Progenitor cell of endocrine pancreas (in vitro differentiated cells): ENCODE measurements at regions not wholly inside any gene's neighbourhood (a gene's known extent, or its start where the extent isn't known, plus 50 kb on each side); places are given as distances from the start of the nearest gene placed in this dataset.

ENCODE experiments used
- DNase-seq: peaks from one replicate; pipeline ENCODE4 v3.0.0; 2021; ENCODE audit warnings: low spot score; ENCODE audit not compliant: unreplicated experiment
- H3K27ac Mint-ChIP-seq: 2 replicates; pipeline ENCODE4 v1.8.0; 2021; ENCODE audit warnings: mild to moderate bottlenecking, moderate library complexity, mixed read lengths
- H3K27me3 Mint-ChIP-seq: 2 replicates; pipeline ENCODE4 v1.8.0; 2021; ENCODE audit warnings: mixed read lengths
- H3K36me3 Mint-ChIP-seq: 2 replicates; pipeline ENCODE4 v1.8.0; 2022; ENCODE audit warnings: mixed read lengths; ENCODE audit not compliant: insufficient read depth
- H3K4me1 Mint-ChIP-seq: 2 replicates; pipeline ENCODE4 v1.8.0; 2021; ENCODE audit warnings: low read depth, mixed read lengths
- H3K4me3 Mint-ChIP-seq: 2 replicates; pipeline ENCODE4 v1.8.0; 2021; ENCODE audit warnings: low read depth, mild to moderate bottlenecking, moderate library complexity, mixed read lengths
- H3K9me3 Mint-ChIP-seq: 2 replicates; pipeline ENCODE4 v1.8.0; 2021; ENCODE audit warnings: low read depth, mixed read lengths
- CTCF ChIP-seq: fragments of 200-600 bp; sonication (generic); IDR thresholded peaks from one replicate; pipeline ENCODE4 v1.5.0; 2021; ENCODE audit warnings: antibody characterized with exemption, mild to moderate bottlenecking; ENCODE audit not compliant: unreplicated experiment

GRCh38 chr15:94097552-94097951, 133.8 kb upstream of the MCTP2 start:
- Mint-ChIP-seq H3K27ac (no peak overlapping the region), H3K4me3 (no peak overlapping the region), H3K9me3 (no peaks in the 10 kb centered on the region), H3K27me3 (peaks cover 24% of the 10 kb centered on the region), H3K4me1 (peaks cover 2% of the 10 kb centered on the region), H3K36me3 (no peaks in the 10 kb centered on the region)
- no peak for TF ChIP-seq CTCF
- DNase-seq, result no peak

- no peaks in the 10 kb centered on the region for H3K36me3 Mint-ChIP-seq
- no peak overlapping the region for H3K4me3 Mint-ChIP-seq
- no peaks in the 10 kb centered on the region for H3K9me3 Mint-ChIP-seq
- H3K27ac Mint-ChIP-seq, result no peak overlapping the region
- peaks cover 22% of the 10 kb centered on the region for H3K27me3 Mint-ChIP-seq
- DNase-seq, result no peak
- TF ChIP-seq CTCF, result no peak
- H3K4me1 Mint-ChIP-seq, result no peaks in the 10 kb centered on the region
These were observed 137.1 kb upstream of the MCTP2 start for GRCh38 chr15:94094310-94094709.

GRCh38 chr15:94086341-94086740, 145.0 kb upstream of the MCTP2 start:
- H3K9me3 Mint-ChIP-seq, result no peaks in the 10 kb centered on the region
- H3K27ac Mint-ChIP-seq, result no peak overlapping the region
- H3K27me3 Mint-ChIP-seq, result peaks cover 50% of the 10 kb centered on the region
- no peaks in the 10 kb centered on the region for H3K36me3 Mint-ChIP-seq
- TF ChIP-seq CTCF, result no peak
- H3K4me1 Mint-ChIP-seq, result peaks cover 1% of the 10 kb centered on the region
- no peak for DNase-seq
- no peak overlapping the region for H3K4me3 Mint-ChIP-seq

GRCh38 chr15:94083467-94084052, 147.8 kb upstream of the MCTP2 start:
- Mint-ChIP-seq H3K36me3 (no peaks in the 10 kb centered on the region), H3K27ac (no peak overlapping the region), H3K27me3 (peaks cover 48% of the 10 kb centered on the region), H3K4me3 (no peak overlapping the region), H3K9me3 (no peaks in the 10 kb centered on the region), H3K4me1 (peaks cover 6% of the 10 kb centered on the region)
- DNase-seq, result no peak
- no peak for TF ChIP-seq CTCF

GRCh38 chr15:94081829-94082228, 149.5 kb upstream of the MCTP2 start:
- no peak for DNase-seq
- Mint-ChIP-seq H3K4me1 (peaks cover 6% of the 10 kb centered on the region), H3K4me3 (no peak overlapping the region), H3K9me3 (no peaks in the 10 kb centered on the region), H3K27ac (no peak overlapping the region), H3K36me3 (no peaks in the 10 kb centered on the region), H3K27me3 (peaks cover 50% of the 10 kb centered on the region)
- TF ChIP-seq CTCF, result no peak
